ENCODE measurements at regions not wholly inside any gene's neighbourhood (a gene's known extent, or its start where the extent isn't known, plus 50 kb on each side); places are given as distances from the start of the nearest gene placed in this dataset.

DNA sequence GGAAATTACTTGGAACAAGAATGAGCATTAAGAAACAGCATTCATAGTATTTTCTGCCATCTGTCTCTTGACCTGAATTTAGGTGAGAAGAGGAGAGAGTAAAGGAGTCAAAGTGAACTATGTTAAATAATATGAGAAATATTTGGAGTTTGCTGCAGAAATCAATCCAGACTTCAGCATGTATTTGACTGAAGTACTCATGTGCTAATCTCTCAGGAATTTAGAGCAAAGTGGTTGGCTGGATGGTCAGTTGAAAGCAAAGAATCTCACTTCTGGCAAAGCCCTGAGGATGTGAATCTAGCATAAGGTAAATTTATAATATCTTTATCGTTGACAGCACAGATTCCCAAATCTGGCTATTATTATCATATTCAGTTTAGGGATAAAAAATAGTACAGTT, 394.3 kb downstream of the PCDH17 start:
- no peaks in the 10 kb centered on the region for H3K36me3 ChIP-seq (ENCODE audit: insufficient read depth, low read length)
- H3K79me2 ChIP-seq (ENCODE audit: control insufficient read depth, insufficient read depth, low read length, unreplicated experiment) = no peaks in the 10 kb centered on the region
- H3K27me3 ChIP-seq (ENCODE audit: insufficient read depth, low read length) = no peaks in the 10 kb centered on the region
- no peak overlapping the region for H3K4me3 ChIP-seq (ENCODE audit: low read depth, low read length)
- H3K4me1 ChIP-seq (ENCODE audit: control insufficient read depth, insufficient read depth, low read length, unreplicated experiment) = no peaks in the 10 kb centered on the region
- no peak overlapping the region for H2AFZ ChIP-seq (ENCODE audit: low read length, unreplicated experiment)
- no peak overlapping the region for H3K27ac ChIP-seq (ENCODE audit: low read depth, low read length)

DNA sequence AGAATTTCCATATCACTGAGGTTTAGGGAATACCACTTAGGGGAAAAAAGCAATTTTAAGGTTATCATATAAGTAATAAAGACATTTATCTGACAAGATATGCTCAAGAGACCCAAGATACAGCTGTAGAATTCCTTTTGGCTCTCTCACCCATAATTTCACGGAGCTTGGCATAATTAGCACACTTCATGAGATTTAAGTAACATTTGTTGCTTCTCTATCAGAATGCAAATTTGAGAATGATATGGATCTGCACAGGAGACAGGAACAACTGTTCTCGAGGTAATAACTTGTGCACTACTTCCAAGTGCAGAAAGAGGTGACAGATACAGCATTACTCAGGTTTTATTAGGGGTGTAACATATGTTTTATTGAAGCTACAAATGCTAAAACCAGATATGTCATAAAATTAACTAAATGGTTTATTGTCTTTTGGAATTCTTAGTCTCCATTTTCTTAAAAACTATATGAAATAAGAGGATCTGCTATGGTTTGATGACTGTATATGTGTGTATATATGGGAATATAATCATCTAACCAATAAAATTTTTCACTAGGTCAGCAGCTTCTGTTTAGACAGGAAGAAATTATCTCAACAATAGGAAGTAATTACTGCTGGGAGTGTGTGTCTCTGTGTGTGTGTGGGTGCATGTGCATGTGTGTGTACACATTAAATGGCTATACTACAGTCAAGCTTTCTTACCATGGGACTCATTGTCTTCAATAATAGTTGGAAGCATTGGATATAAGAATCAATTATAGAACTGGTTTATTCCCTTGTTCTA, 401.3 kb downstream of the PCDH17 start:
- Histone ChIP-seq H3K36me3 (ENCODE audit: insufficient read depth, low read length) (no peaks in the 10 kb centered on the region), H3K79me2 (ENCODE audit: control insufficient read depth, insufficient read depth, low read length, unreplicated experiment) (no peaks in the 10 kb centered on the region), H3K27me3 (ENCODE audit: insufficient read depth, low read length) (no peaks in the 10 kb centered on the region), H2AFZ (ENCODE audit: low read length, unreplicated experiment) (no peak overlapping the region), H3K4me1 (ENCODE audit: control insufficient read depth, insufficient read depth, low read length, unreplicated experiment) (no peaks in the 10 kb centered on the region), H3K27ac (ENCODE audit: low read depth, low read length) (no peak overlapping the region), H3K4me3 (ENCODE audit: low read depth, low read length) (no peak overlapping the region)

DNA sequence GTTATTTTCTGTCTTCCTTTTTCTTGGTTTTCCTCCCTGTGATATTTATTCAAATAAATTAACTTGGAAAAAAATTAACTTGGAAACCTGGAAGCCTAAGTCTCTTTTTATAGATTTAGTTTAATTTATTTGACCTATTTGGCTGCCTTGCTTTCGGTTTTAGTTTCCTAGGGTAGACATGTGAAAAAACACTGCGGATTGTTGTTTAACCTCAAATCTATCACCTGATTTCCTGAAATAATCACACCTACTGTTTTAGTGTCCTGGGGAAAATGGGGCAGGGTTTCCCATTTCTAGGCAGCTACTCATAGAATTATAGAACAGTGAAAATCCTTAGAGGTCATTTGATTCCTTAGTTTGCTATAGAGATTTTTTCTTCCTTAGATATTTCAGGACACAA, 412.4 kb downstream of the PCDH17 start:
- Histone ChIP-seq H3K36me3 (ENCODE audit: insufficient read depth, low read length) (no peaks in the 10 kb centered on the region), H3K4me1 (ENCODE audit: control insufficient read depth, insufficient read depth, low read length, unreplicated experiment) (no peaks in the 10 kb centered on the region), H2AFZ (ENCODE audit: low read length, unreplicated experiment) (no peak overlapping the region), H3K27me3 (ENCODE audit: insufficient read depth, low read length) (no peaks in the 10 kb centered on the region), H3K79me2 (ENCODE audit: control insufficient read depth, insufficient read depth, low read length, unreplicated experiment) (no peaks in the 10 kb centered on the region), H3K27ac (ENCODE audit: low read depth, low read length) (no peak overlapping the region), H3K4me3 (ENCODE audit: low read depth, low read length) (no peak overlapping the region)

DNA sequence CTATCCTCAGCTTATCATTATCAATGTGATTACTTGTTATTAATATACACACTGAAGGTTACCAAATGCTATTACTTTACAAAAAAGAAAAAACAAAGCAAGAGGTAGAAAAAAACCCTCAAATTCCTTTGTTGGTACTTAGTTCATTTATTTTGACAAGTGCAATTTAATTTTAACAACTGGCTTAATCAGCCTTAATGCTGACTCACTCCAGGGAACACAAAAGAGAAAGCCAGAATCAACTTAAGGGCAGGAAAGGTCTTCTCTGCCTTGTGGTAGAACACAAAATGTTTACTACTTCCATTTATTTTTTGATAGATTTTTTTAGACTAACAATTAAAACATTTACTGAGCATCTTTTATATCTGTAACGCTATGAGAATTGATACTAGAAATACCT, 417.1 kb downstream of the PCDH17 start:
- H3K27ac ChIP-seq (ENCODE audit: low read depth, low read length) = no peak overlapping the region
- H2AFZ ChIP-seq (ENCODE audit: low read length, unreplicated experiment) = no peak overlapping the region
- no peaks in the 10 kb centered on the region for H3K4me1 ChIP-seq (ENCODE audit: control insufficient read depth, insufficient read depth, low read length, unreplicated experiment)
- no peaks in the 10 kb centered on the region for H3K27me3 ChIP-seq (ENCODE audit: insufficient read depth, low read length)
- no peak overlapping the region for H3K4me3 ChIP-seq (ENCODE audit: low read depth, low read length)
- no peaks in the 10 kb centered on the region for H3K79me2 ChIP-seq (ENCODE audit: control insufficient read depth, insufficient read depth, low read length, unreplicated experiment)
- H3K36me3 ChIP-seq (ENCODE audit: insufficient read depth, low read length) = no peaks in the 10 kb centered on the region

DNA sequence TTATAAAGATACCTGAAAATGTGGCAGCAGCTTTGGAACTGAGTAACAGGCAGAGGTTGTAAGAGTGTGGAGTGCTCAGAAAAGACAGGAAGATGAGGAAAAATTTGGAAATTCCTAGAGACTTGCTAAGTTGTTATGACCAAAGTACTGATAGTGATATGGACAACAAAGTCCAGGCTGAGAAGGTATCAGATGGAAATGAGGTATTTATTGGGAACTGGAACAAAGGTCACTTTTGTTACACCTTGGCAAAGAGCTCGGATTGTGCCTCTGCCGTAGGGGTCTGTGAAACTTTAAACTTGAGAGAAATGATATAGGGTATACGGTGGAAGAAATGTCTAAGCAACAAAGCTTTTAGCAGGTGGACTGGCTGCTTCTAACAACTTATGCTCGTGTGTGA, 419.9 kb downstream of the PCDH17 start:
- H3K79me2 ChIP-seq (ENCODE audit: control insufficient read depth, insufficient read depth, low read length, unreplicated experiment) = no peaks in the 10 kb centered on the region
- no peak overlapping the region for H3K4me3 ChIP-seq (ENCODE audit: low read depth, low read length)
- H2AFZ ChIP-seq (ENCODE audit: low read length, unreplicated experiment) = no peak overlapping the region
- H3K36me3 ChIP-seq (ENCODE audit: insufficient read depth, low read length) = no peaks in the 10 kb centered on the region
- H3K27me3 ChIP-seq (ENCODE audit: insufficient read depth, low read length) = no peaks in the 10 kb centered on the region
- H3K4me1 ChIP-seq (ENCODE audit: control insufficient read depth, insufficient read depth, low read length, unreplicated experiment) = no peaks in the 10 kb centered on the region
- H3K27ac ChIP-seq (ENCODE audit: low read depth, low read length) = no peak overlapping the region

DNA sequence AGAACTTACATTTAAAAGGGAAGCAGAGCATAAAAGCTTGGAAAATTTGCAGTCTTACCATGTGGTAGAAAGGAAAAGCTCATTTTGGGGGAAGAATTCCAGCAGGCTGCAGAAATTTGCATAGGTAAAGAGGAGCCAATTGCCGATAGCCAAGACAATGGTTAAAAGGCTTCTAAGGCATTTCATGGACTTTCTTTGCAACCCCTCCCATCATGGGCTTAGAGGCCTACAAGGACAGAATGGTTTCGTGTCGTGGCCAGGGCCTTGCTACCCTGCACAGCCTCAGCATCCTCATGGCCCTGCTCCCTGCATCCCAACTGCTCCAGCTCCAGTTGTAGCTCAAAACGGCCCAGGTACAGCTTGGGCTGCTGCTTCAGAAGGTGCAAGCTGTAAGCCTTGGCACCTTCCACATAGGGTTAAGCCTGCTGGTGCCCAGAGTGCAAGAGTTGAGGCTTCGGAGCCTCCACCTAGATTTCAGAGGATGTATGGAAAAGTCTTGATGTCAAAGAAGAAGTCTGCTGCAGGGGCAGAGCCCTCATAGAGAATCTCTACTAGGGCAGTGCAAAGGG, 420.3 kb downstream of the PCDH17 start:
- no peaks in the 10 kb centered on the region for H3K36me3 ChIP-seq (ENCODE audit: insufficient read depth, low read length)
- no peak overlapping the region for H3K27ac ChIP-seq (ENCODE audit: low read depth, low read length)
- no peaks in the 10 kb centered on the region for H3K79me2 ChIP-seq (ENCODE audit: control insufficient read depth, insufficient read depth, low read length, unreplicated experiment)
- H3K4me1 ChIP-seq (ENCODE audit: control insufficient read depth, insufficient read depth, low read length, unreplicated experiment) = no peaks in the 10 kb centered on the region
- H3K27me3 ChIP-seq (ENCODE audit: insufficient read depth, low read length) = no peaks in the 10 kb centered on the region
- H2AFZ ChIP-seq (ENCODE audit: low read length, unreplicated experiment) = no peak overlapping the region
- no peak overlapping the region for H3K4me3 ChIP-seq (ENCODE audit: low read depth, low read length)

DNA sequence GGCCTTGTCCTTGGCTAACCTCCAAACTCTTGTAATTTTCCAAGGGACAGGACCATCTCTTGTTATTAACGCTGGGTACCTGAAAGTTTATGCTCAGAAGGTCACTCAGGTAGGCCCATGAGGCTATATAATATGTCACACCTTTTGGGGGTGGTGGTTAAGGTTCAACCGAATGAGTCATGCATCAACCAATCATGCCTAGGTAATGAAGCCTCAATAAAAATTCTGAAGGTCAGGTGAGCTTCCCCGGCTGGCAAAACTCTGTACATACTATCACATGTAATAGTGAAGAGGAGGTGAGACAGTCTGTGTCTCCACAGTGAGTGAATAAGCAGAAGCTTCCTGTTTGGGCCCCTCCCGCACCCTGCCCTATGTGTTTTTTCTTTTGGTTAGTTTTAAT, 424.9 kb downstream of the PCDH17 start:
- Histone ChIP-seq H3K4me3 (ENCODE audit: low read depth, low read length) (no peak overlapping the region), H2AFZ (ENCODE audit: low read length, unreplicated experiment) (no peak overlapping the region), H3K36me3 (ENCODE audit: insufficient read depth, low read length) (no peaks in the 10 kb centered on the region), H3K79me2 (ENCODE audit: control insufficient read depth, insufficient read depth, low read length, unreplicated experiment) (no peaks in the 10 kb centered on the region), H3K27ac (ENCODE audit: low read depth, low read length) (no peak overlapping the region), H3K27me3 (ENCODE audit: insufficient read depth, low read length) (no peaks in the 10 kb centered on the region), H3K4me1 (ENCODE audit: control insufficient read depth, insufficient read depth, low read length, unreplicated experiment) (no peaks in the 10 kb centered on the region)

DNA sequence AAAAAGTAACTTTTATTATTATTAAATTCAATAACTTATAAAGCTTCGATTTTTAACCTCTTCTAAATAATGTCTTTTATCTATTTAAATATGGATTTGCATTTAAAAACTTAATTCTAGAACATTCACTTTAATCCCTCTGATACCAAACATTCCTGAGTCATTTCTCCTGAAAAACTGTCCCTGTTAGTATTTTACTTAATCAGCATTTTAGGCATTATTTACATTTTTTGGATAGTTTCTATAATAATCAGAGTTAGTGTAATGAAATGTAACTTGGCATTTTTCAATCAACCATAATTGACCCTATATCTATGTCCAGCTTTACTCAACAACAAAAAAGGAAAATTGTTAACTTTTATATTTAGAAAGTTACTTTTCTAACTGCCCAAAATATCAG, 428.1 kb downstream of the PCDH17 start:
- H3K79me2 ChIP-seq (ENCODE audit: control insufficient read depth, insufficient read depth, low read length, unreplicated experiment) = no peaks in the 10 kb centered on the region
- no peak overlapping the region for H3K27ac ChIP-seq (ENCODE audit: low read depth, low read length)
- H2AFZ ChIP-seq (ENCODE audit: low read length, unreplicated experiment) = no peak overlapping the region
- no peaks in the 10 kb centered on the region for H3K4me1 ChIP-seq (ENCODE audit: control insufficient read depth, insufficient read depth, low read length, unreplicated experiment)
- H3K36me3 ChIP-seq (ENCODE audit: insufficient read depth, low read length) = no peaks in the 10 kb centered on the region
- no peak overlapping the region for H3K4me3 ChIP-seq (ENCODE audit: low read depth, low read length)
- no peaks in the 10 kb centered on the region for H3K27me3 ChIP-seq (ENCODE audit: insufficient read depth, low read length)

DNA sequence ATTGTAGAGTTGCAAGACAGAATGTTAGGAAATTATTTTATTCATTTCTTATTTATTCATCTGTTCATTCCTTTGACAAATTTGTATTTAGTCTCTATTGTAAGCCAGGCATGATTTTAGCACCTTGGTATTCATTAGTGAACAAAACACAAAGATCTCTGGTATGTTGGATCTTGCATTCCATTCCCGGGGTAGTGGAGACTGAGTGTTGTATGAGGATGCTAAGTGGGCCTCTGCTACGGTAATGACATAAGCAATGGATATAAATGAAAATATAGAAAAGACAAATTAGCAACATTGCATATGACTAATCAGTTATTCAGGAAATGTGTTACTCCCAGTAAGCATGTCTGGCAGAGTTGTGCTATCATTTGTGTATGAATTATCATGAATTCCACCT, 449.3 kb downstream of the PCDH17 start:
- Histone ChIP-seq H3K27me3 (ENCODE audit: insufficient read depth, low read length) (no peaks in the 10 kb centered on the region), H3K79me2 (ENCODE audit: control insufficient read depth, insufficient read depth, low read length, unreplicated experiment) (no peaks in the 10 kb centered on the region)

DNA sequence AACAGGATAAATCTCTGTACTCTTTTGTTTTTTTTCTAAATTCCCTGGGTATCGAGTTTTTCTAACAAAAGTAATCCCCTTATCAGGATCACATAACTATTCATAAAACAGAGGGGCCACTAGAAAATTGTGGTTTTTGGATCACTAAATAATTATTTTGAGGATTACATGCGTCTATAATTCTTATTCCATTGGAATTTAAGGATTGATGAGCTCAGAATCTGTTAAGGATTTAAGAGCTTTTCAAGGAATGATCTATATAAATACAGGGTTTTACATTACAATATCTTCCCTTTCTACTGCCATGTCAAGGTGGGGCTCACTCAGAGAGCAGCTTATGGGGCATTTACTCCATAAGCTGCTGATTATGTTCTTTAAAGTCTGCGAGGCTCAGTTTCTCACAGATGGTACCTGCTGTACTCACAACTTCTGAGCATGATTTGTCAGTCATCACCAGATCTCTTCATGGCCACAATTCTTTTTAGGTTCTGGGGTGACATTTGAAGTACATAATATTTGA, 449.8 kb downstream of the PCDH17 start:
- Histone ChIP-seq H3K27ac (ENCODE audit: low read depth, low read length) (no peak overlapping the region), H3K79me2 (ENCODE audit: control insufficient read depth, insufficient read depth, low read length, unreplicated experiment) (no peaks in the 10 kb centered on the region), H3K4me3 (ENCODE audit: low read depth, low read length) (no peak overlapping the region), H3K4me1 (ENCODE audit: control insufficient read depth, insufficient read depth, low read length, unreplicated experiment) (no peaks in the 10 kb centered on the region), H3K27me3 (ENCODE audit: insufficient read depth, low read length) (no peaks in the 10 kb centered on the region), H3K36me3 (ENCODE audit: insufficient read depth, low read length) (no peaks in the 10 kb centered on the region), H2AFZ (ENCODE audit: low read length, unreplicated experiment) (no peak overlapping the region)

More for the DNA sequence above, 449.3 kb downstream of the PCDH17 start:
- Histone ChIP-seq H3K27ac (ENCODE audit: low read depth, low read length) (no peak overlapping the region), H2AFZ (ENCODE audit: low read length, unreplicated experiment) (no peak overlapping the region), H3K4me1 (ENCODE audit: control insufficient read depth, insufficient read depth, low read length, unreplicated experiment) (no peaks in the 10 kb centered on the region), H3K4me3 (ENCODE audit: low read depth, low read length) (no peak overlapping the region), H3K36me3 (ENCODE audit: insufficient read depth, low read length) (no peaks in the 10 kb centered on the region)

DNA sequence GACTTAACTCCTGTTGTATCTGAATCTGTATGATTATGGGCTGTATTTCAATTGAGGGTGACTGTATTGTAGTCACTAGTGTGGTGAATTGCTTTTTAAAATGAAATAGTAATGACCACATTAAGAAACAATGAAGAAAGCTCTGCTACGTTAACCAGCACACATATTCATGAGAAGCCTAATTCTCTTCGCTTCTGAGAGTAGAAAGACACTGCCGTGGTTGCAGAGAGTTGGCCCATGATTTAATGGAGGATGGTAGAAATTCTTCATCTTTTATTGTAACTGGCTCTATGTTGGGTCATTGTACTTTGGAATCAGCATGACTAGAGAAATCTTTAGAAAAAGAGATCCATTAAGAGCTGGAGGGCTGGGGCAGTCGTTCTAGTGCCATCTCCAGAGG, 451.5 kb downstream of the PCDH17 start:
- Histone ChIP-seq H3K4me3 (ENCODE audit: low read depth, low read length) (no peak overlapping the region), H3K27ac (ENCODE audit: low read depth, low read length) (no peak overlapping the region), H2AFZ (ENCODE audit: low read length, unreplicated experiment) (no peak overlapping the region), H3K36me3 (ENCODE audit: insufficient read depth, low read length) (no peaks in the 10 kb centered on the region), H3K79me2 (ENCODE audit: control insufficient read depth, insufficient read depth, low read length, unreplicated experiment) (no peaks in the 10 kb centered on the region), H3K27me3 (ENCODE audit: insufficient read depth, low read length) (no peaks in the 10 kb centered on the region), H3K4me1 (ENCODE audit: control insufficient read depth, insufficient read depth, low read length, unreplicated experiment) (no peaks in the 10 kb centered on the region)
